ENCODE measurements at regions not wholly inside any gene's neighbourhood (a gene's known extent, or its start where the extent isn't known, plus 50 kb on each side); places are given as distances from the start of the nearest gene placed in this dataset.

- Histone ChIP-seq H3K4me1 (ENCODE audit: control insufficient read depth in 1 of 2, insufficient read depth in 2 of 2, low read length in 2 of 2) (no peaks in the 10 kb centered on the region), H2AFZ (ENCODE audit: insufficient read depth, low read depth, low read length, poor library complexity, severe bottlenecking) (no peak overlapping the region), H3K27ac (ENCODE audit: low read depth in 1 of 2, low read length in 2 of 2) (no peak overlapping the region), H3K4me3 (replicated peaks in 1 of 3; ENCODE audit: low read depth in 2 of 3, low read length in 3 of 3) (no peak overlapping the region), H3K4me2 (replicated peaks; ENCODE audit: extremely low read depth, low read length, poor library complexity, severe bottlenecking) (no peak overlapping the region), H3K9ac (ENCODE audit: insufficient read depth, low read length, poor library complexity, severe bottlenecking) (no peak overlapping the region), H4K20me1 (ENCODE audit: insufficient read depth, low read length) (no peaks in the 10 kb centered on the region), H3K9me3 (replicated peaks in 1 of 2; ENCODE audit: control insufficient read depth in 1 of 2, insufficient read depth in 1 of 2, low read length in 2 of 2) (no peaks in the 10 kb centered on the region), H3K27me3 (ENCODE audit: control insufficient read depth in 2 of 2, insufficient read depth in 2 of 2, low read length in 2 of 2) (no peaks in the 10 kb centered on the region), H3K79me2 (ENCODE audit: insufficient read depth, low read length) (no peaks in the 10 kb centered on the region), H3K36me3 (replicated peaks in 1 of 2; ENCODE audit: control insufficient read depth in 1 of 2, insufficient read depth in 2 of 2, low read length in 2 of 2) (no peaks in the 10 kb centered on the region)
- Mint-ChIP-seq H3K36me3 (no peaks in the 10 kb centered on the region), H3K4me1 (peaks cover 8% of the 10 kb centered on the region), H3K9me3 (peaks cover 0 to 5% (median 0%) of the 10 kb centered on the region in 7 donors), H3K4me3 (no peak overlapping the region), H3K27ac (no peak overlapping the region), H3K27me3 (ENCODE audit: low read depth in 3 of 3) (peaks cover 0 to 3% (median 0%) of the 10 kb centered on the region in 3 donors)
- 100% methylated on average over 1 of the region's 2 CpGs for WGBS (ENCODE audit: insufficient coverage)
- TF ChIP-seq CTCF (IDR thresholded peaks at IDR 0.05), result no peak
- DNase-seq, result no peak
- intact Hi-C loops (cut with micrococcal nuclease), result no loop called here
Observed at GRCh38 chr2:7194950-7195349, 277.7 kb downstream of the RNF144A start.

- no peak for TF ChIP-seq CTCF (IDR thresholded peaks at IDR 0.05)
- Histone ChIP-seq H3K9me3 (replicated peaks in 1 of 2; ENCODE audit: control insufficient read depth in 1 of 2, insufficient read depth in 1 of 2, low read length in 2 of 2) (no peaks in the 10 kb centered on the region), H3K4me3 (replicated peaks in 1 of 3; ENCODE audit: low read depth in 2 of 3, low read length in 3 of 3) (no peak overlapping the region), H4K20me1 (ENCODE audit: insufficient read depth, low read length) (no peaks in the 10 kb centered on the region), H3K4me1 (ENCODE audit: control insufficient read depth in 1 of 2, insufficient read depth in 2 of 2, low read length in 2 of 2) (no peaks in the 10 kb centered on the region), H3K27ac (ENCODE audit: low read depth in 1 of 2, low read length in 2 of 2) (no peak overlapping the region), H3K4me2 (replicated peaks; ENCODE audit: extremely low read depth, low read length, poor library complexity, severe bottlenecking) (no peak overlapping the region), H2AFZ (ENCODE audit: insufficient read depth, low read depth, low read length, poor library complexity, severe bottlenecking) (no peak overlapping the region), H3K36me3 (replicated peaks in 1 of 2; ENCODE audit: control insufficient read depth in 1 of 2, insufficient read depth in 2 of 2, low read length in 2 of 2) (no peaks in the 10 kb centered on the region), H3K79me2 (ENCODE audit: insufficient read depth, low read length) (no peaks in the 10 kb centered on the region), H3K9ac (ENCODE audit: insufficient read depth, low read length, poor library complexity, severe bottlenecking) (no peak overlapping the region), H3K27me3 (ENCODE audit: control insufficient read depth in 2 of 2, insufficient read depth in 2 of 2, low read length in 2 of 2) (no peaks in the 10 kb centered on the region)
- peaks cover 0 to 3% (median 0%) of the 10 kb centered on the region in 3 donors for H3K27me3 Mint-ChIP-seq (ENCODE audit: low read depth in 3 of 3)
- H3K4me3 Mint-ChIP-seq, result no peak overlapping the region
- intact Hi-C loops (cut with micrococcal nuclease), result no loop called here
- H3K9me3 Mint-ChIP-seq, result peaks cover 0 to 5% (median 0%) of the 10 kb centered on the region in 7 donors
- H3K36me3 Mint-ChIP-seq, result no peaks in the 10 kb centered on the region
- peaks cover 8% of the 10 kb centered on the region for H3K4me1 Mint-ChIP-seq
- no CpG with 5 or more reads among the region's 1 CpG for WGBS (ENCODE audit: insufficient coverage)
- no peak overlapping the region for H3K27ac Mint-ChIP-seq
- DNase-seq, result peak in 1 of 3 donors; percentile 8
Observed at GRCh38 chr2:7196883-7197282, 279.7 kb downstream of the RNF144A start.

Measured in CD14-positive monocyte (primary cell).